Erythroblast (primary cell): ENCODE measurements at regions not wholly inside any gene's neighbourhood (a gene's known extent, or its start where the extent isn't known, plus 50 kb on each side); places are given as distances from the start of the nearest gene placed in this dataset.
"Not testable (repeated sequence)": the region's sequence is repeated elsewhere in the genome, so short reads cannot be mapped to it uniquely, and the experiment has no call there.

Source experiments
- DNase-seq, 2 experiments: peaks; one replicate each; lab custom pipeline; 2025; lab: John Stamatoyannopoulos, UW
- GATA1 ChIP-seq: IDR thresholded peaks from 2 replicates; pipeline ENCODE4 v1.6.1; 2011; ENCODE audit warnings: low read depth, mild to moderate bottlenecking, control low read depth, low read length, moderate library complexity
- POLR2A ChIP-seq: IDR thresholded peaks from 2 replicates; pipeline ENCODE4 v1.6.1; 2011; ENCODE audit warnings: mild to moderate bottlenecking, low read length

- TF ChIP-seq GATA1, result no peak
- DNase-seq, result no peak
These were observed 1311.7 kb upstream of the NXPH2 start for GRCh38 chr2:140091926-140092325.

- DNase-seq, result no peak
- no peak for TF ChIP-seq GATA1
- no peak for TF ChIP-seq POLR2A
These were observed 1306.8 kb upstream of the NXPH2 start for GRCh38 chr2:140086964-140087363.

GRCh38 chr2:140085674-140086073 lies 1305.5 kb upstream of the NXPH2 start:
- no peak for DNase-seq
- no peak for TF ChIP-seq GATA1
- TF ChIP-seq POLR2A, result no peak

GRCh38 chr2:140079038-140079437 lies 1298.8 kb upstream of the NXPH2 start:
- TF ChIP-seq GATA1 (no peak), POLR2A (no peak)
- no peak for DNase-seq

- DNase-seq, result no peak
- TF ChIP-seq GATA1, result no peak
- no peak for TF ChIP-seq POLR2A
These were observed 1296.0 kb upstream of the NXPH2 start for GRCh38 chr2:140076164-140076563.

DNA sequence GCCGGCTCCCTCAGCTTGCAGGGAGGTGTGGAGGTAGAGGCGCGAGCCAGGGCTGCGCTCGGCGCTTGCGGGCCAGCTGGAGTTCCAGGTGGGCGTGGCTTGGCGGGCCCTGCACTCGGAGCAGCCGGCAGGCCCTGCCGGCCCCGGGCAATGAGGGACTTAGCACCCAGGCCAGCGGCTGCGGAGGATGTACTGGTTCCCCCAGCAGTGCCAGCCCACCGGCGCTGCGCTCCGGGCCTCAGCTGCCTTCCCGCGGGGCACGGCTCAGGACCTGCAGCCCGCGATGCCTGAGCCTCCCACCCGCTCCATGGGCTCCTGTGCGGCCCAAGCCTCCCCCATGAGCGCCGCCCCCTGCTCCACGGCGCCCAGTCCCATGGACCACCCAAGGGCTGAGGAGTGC lies 1293.6 kb upstream of the NXPH2 start:
- DNase-seq, result not testable (repeated sequence)

DNA sequence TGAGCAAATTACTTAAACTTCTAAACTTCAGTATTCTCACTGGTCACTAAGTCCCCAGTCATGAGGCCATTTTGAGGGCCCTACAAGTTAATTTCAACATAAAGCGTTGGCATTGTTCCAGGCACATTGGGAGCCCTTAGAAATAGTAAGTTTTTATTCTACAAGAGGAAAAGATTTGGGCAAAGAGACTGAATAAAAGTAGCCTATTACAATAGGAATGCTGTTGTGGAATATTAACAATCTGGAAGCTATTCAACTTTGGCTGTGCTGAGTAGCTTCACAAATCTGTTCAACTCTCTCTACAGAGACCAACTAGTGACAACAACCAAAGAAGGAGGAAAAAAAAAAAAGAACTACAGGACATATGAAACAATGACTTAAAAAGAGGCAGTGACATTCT lies 1287.5 kb upstream of the NXPH2 start:
- DNase-seq, result no peak
- TF ChIP-seq POLR2A (no peak), GATA1 (no peak)

GRCh38 chr2:140064243-140064642 lies 1284.1 kb upstream of the NXPH2 start:
- DNase-seq, result no peak
- TF ChIP-seq POLR2A (no peak), GATA1 (no peak)

- DNase-seq, result no peak
- TF ChIP-seq POLR2A (no peak), GATA1 (no peak)
These were observed 1283.2 kb upstream of the NXPH2 start for GRCh38 chr2:140063356-140063755.

DNA sequence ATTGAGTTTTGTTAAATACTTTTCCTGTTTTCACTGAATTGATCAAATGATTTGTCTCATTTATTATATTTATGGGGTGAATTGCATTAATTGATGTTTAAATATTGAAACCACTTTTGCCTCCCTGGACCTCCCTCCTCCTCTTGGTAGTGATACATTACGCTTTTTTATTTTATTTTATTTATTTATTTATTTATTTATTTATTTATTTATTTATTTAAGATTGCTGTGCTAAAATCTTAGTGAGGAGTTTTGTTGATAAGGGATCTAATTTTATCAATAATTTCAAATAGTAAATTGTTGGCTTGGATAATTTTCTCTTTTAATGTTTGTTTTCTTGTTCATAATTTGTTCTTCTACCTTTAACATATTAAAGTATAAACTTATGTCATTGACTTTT lies 1281.0 kb upstream of the NXPH2 start:
- TF ChIP-seq GATA1, result no peak
- TF ChIP-seq POLR2A, result no peak
- DNase-seq, result no peak

- TF ChIP-seq POLR2A (no peak), GATA1 (no peak)
- DNase-seq, result no peak
These were observed 1277.7 kb upstream of the NXPH2 start for GRCh38 chr2:140057928-140058327.

DNA sequence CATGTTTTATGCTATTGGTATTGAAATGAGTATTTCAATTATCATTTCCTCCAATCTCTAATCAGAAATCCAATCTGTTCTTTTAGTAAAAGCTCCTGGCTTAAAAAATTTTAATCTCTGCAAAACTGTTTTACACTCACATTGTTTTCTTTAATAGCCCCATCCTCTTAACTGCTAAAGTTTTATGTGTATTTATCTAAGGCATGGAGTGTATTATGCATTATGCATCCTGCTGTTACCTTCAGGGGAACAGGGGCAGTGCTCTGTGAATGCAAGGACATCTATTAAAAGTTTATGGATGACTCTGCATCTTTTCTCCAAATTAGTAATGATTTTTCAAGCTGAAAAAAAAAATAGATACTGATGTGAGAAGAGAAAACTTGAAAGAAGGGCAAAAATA lies 1261.6 kb upstream of the NXPH2 start:
- no peak for TF ChIP-seq GATA1
- TF ChIP-seq POLR2A, result no peak
- DNase-seq, result no peak

GRCh38 chr2:140041239-140041638 lies 1261.0 kb upstream of the NXPH2 start:
- DNase-seq, result no peak
- no peak for TF ChIP-seq GATA1
- TF ChIP-seq POLR2A, result no peak

GRCh38 chr2:140033638-140034037 lies 1253.4 kb upstream of the NXPH2 start:
- DNase-seq, result no peak
- TF ChIP-seq POLR2A (no peak), GATA1 (no peak)

DNA sequence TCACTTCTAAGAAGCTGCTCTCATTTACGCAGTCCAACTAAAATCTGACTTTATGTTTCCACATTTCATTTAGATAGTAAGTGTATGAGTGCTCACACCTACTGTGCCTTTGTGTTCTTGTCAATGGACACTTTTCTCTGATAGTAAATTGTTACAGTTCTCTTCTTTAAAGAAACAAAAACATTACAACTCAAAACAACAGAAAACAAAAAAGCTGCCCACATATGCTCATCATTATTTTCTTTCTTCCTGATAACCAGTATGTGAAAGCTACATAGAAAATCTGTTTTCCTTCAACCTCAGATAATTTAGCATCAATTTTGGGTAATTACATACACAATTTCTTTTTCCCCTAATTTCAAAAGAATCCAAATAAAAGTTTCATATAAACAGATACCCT lies 1247.8 kb upstream of the NXPH2 start:
- TF ChIP-seq GATA1 (no peak), POLR2A (no peak)
- no peak for DNase-seq

DNA sequence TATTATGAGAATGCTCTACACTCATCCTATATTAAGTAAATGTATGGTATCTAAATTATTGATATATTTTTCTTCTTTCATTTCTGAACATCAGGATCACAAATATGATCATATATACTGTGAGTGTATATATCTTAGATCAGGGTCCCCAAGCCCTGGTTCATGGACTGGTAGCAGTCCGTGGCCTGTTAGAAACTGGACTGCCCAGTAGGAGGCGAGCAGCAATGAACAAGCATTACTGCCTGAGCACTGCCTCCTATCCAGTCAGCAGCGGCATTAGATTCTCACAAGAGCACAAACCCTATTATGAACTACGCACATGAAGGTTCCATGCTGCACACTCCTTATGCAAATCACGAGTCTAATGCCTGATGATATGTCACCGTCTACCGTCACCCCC lies 1247.1 kb upstream of the NXPH2 start:
- TF ChIP-seq POLR2A, result no peak
- no peak for TF ChIP-seq GATA1
- DNase-seq, result no peak

- DNase-seq, result no peak
- TF ChIP-seq GATA1 (no peak), POLR2A (no peak)
These were observed 1243.1 kb upstream of the NXPH2 start for GRCh38 chr2:140023291-140023690.
